NCI-H2029 (cell line): ENCODE measurements at regions not wholly inside any gene's neighbourhood (a gene's known extent, or its start where the extent isn't known, plus 50 kb on each side); places are given as distances from the start of the nearest gene placed in this dataset.
"Not testable (repeated sequence)": the region's sequence is repeated elsewhere in the genome, so short reads cannot be mapped to it uniquely, and the experiment has no call there.

Experiments
- DNase-seq: peaks from one replicate; lab custom pipeline; 2025; lab: John Stamatoyannopoulos, UW

GRCh38 chr22:25419247-25420113 lies 145.0 kb upstream of the GRK3 start:
- DNase-seq: no peak

GRCh38 chr22:25420114-25420441 lies 144.4 kb upstream of the GRK3 start:
- DNase-seq: not testable (repeated sequence)

GRCh38 chr22:25420471-25420924 lies 144.0 kb upstream of the GRK3 start:
- DNase-seq: no peak

GRCh38 chr22:25420925-25421904 lies 143.3 kb upstream of the GRK3 start:
- no peak for DNase-seq

- not testable (repeated sequence) for DNase-seq
These were observed 137.8 kb upstream of the GRK3 start for GRCh38 chr22:25426530-25427308.

GRCh38 chr22:25431637-25432342 lies 132.7 kb upstream of the GRK3 start:
- DNase-seq: not testable (repeated sequence)

- DNase-seq: not testable (repeated sequence)
These were observed 131.0 kb upstream of the GRK3 start for GRCh38 chr22:25433381-25433970.

GRCh38 chr22:25437414-25438160 lies 126.9 kb upstream of the GRK3 start:
- DNase-seq: no peak

- DNase-seq: peak; percentile 43
These were observed 117.3 kb upstream of the GRK3 start for GRCh38 chr22:25447067-25447685.

- peak; percentile 87 for DNase-seq
These were observed 116.6 kb upstream of the GRK3 start for GRCh38 chr22:25447686-25448434.

- DNase-seq: peak; percentile 14
These were observed 115.9 kb upstream of the GRK3 start for GRCh38 chr22:25448435-25449051.

- DNase-seq: no peak
These were observed 114.6 kb upstream of the GRK3 start for GRCh38 chr22:25449781-25450317.

GRCh38 chr22:25451480-25452114 lies 112.9 kb upstream of the GRK3 start:
- no peak for DNase-seq

GRCh38 chr22:25452116-25452700 lies 112.3 kb upstream of the GRK3 start:
- no peak for DNase-seq

- DNase-seq: no peak
These were observed 111.4 kb upstream of the GRK3 start for GRCh38 chr22:25453058-25453457.

GRCh38 chr22:25453557-25453956 lies 110.9 kb upstream of the GRK3 start:
- DNase-seq: no peak
